ENCODE measurements at regions not wholly inside any gene's neighbourhood (a gene's known extent, or its start where the extent isn't known, plus 50 kb on each side); places are given as distances from the start of the nearest gene placed in this dataset.

- TF ChIP-seq SPI1 (IDR thresholded peaks at IDR 0.05; ENCODE audit: borderline replicate concordance, low read depth) (no peak), CTCF (IDR thresholded peaks at IDR 0.05; ENCODE audit: insufficient read depth, low read length) (no peak), REST (IDR thresholded peaks at IDR 0.05; ENCODE audit: insufficient replicate concordance, low read depth) (no peak), GABPA (IDR thresholded peaks at IDR 0.05; ENCODE audit: low read depth) (no peak), POLR2AphosphoS5 (IDR thresholded peaks at IDR 0.05; ENCODE audit: low read depth) (no peak)
- Histone ChIP-seq H3K27ac (replicated peaks) (no peak overlapping the region), H3K4me3 (replicated peaks; ENCODE audit: insufficient read depth, low read length) (no peak overlapping the region), H3K27me3 (ENCODE audit: insufficient read depth, poor library complexity, severe bottlenecking) (no peaks in the 10 kb centered on the region)
- DNase-seq (ENCODE audit: low read depth in 1 of 2, low spot score in 1 of 2): peak in 1 of 2 experiments; percentile 23
Observed at GRCh38 chr18:50458366-50458765, 83.5 kb downstream of the SKA1 start.

- Histone ChIP-seq H3K27ac (replicated peaks) (no peak overlapping the region), H3K4me3 (replicated peaks; ENCODE audit: insufficient read depth, low read length) (no peak overlapping the region), H3K27me3 (ENCODE audit: insufficient read depth, poor library complexity, severe bottlenecking) (no peaks in the 10 kb centered on the region)
- TF ChIP-seq SPI1 (IDR thresholded peaks at IDR 0.05; ENCODE audit: borderline replicate concordance, low read depth) (no peak), REST (IDR thresholded peaks at IDR 0.05; ENCODE audit: insufficient replicate concordance, low read depth) (no peak), GABPA (IDR thresholded peaks at IDR 0.05; ENCODE audit: low read depth) (no peak), CTCF (IDR thresholded peaks at IDR 0.05; ENCODE audit: insufficient read depth, low read length) (no peak), POLR2AphosphoS5 (IDR thresholded peaks at IDR 0.05; ENCODE audit: low read depth) (no peak)
- DNase-seq (ENCODE audit: low read depth in 1 of 2, low spot score in 1 of 2): no peak
Observed at GRCh38 chr18:50458796-50459195, 84.0 kb downstream of the SKA1 start.

GRCh38 chr18:50460062-50460461 lies 85.2 kb downstream of the SKA1 start:
- Histone ChIP-seq H3K4me3 (replicated peaks; ENCODE audit: insufficient read depth, low read length) (no peak overlapping the region), H3K27me3 (ENCODE audit: insufficient read depth, poor library complexity, severe bottlenecking) (no peaks in the 10 kb centered on the region), H3K27ac (replicated peaks) (no peak overlapping the region)
- DNase-seq (ENCODE audit: low read depth in 1 of 2, low spot score in 1 of 2): no peak
- TF ChIP-seq CTCF (IDR thresholded peaks at IDR 0.05; ENCODE audit: insufficient read depth, low read length) (no peak), SPI1 (IDR thresholded peaks at IDR 0.05; ENCODE audit: borderline replicate concordance, low read depth) (no peak), POLR2AphosphoS5 (IDR thresholded peaks at IDR 0.05; ENCODE audit: low read depth) (no peak), GABPA (IDR thresholded peaks at IDR 0.05; ENCODE audit: low read depth) (no peak), REST (IDR thresholded peaks at IDR 0.05; ENCODE audit: insufficient replicate concordance, low read depth) (no peak)
